Nephron progenitor cell (in vitro differentiated cells): ENCODE measurements at regions not wholly inside any gene's neighbourhood (a gene's known extent, or its start where the extent isn't known, plus 50 kb on each side); places are given as distances from the start of the nearest gene placed in this dataset.

Source experiments
- DNase-seq: peaks from one replicate; pipeline ENCODE4 v3.0.0; 2021
- H3K27ac Mint-ChIP-seq: 2 replicates; pipeline ENCODE4 v1.8.0; 2021; ENCODE audit warnings: mild to moderate bottlenecking, moderate library complexity, mixed read lengths
- H3K27me3 Mint-ChIP-seq: 2 replicates; pipeline ENCODE4 v1.8.0; 2021; ENCODE audit warnings: mild to moderate bottlenecking, low read depth, mixed read lengths; ENCODE audit not compliant: poor library complexity
- H3K36me3 Mint-ChIP-seq: 2 replicates; pipeline ENCODE4 v1.8.0; 2021; ENCODE audit warnings: low read depth, mixed read lengths
- H3K4me1 Mint-ChIP-seq: 2 replicates; pipeline ENCODE4 v1.8.0; 2021; ENCODE audit warnings: mixed read lengths
- H3K4me3 Mint-ChIP-seq: 2 replicates; pipeline ENCODE4 v1.8.0; 2021; ENCODE audit warnings: mild to moderate bottlenecking, moderate library complexity, mixed read lengths
- H3K9me3 Mint-ChIP-seq: 2 replicates; pipeline ENCODE4 v1.8.0; 2021; ENCODE audit warnings: mild to moderate bottlenecking, moderate library complexity, mixed read lengths
- CTCF ChIP-seq: fragments of 200-600 bp; sonication (generic); IDR thresholded peaks from 2 replicates; pipeline ENCODE4 v1.5.0; 2021; ENCODE audit warnings: antibody characterized with exemption

GRCh38 chr14:24721775-24722174, 87.8 kb upstream of the GZMB start:
- peaks cover 3% of the 10 kb centered on the region for H3K27me3 Mint-ChIP-seq
- H3K4me3 Mint-ChIP-seq = no peak overlapping the region
- DNase-seq = no peak
- no peaks in the 10 kb centered on the region for H3K4me1 Mint-ChIP-seq
- no peaks in the 10 kb centered on the region for H3K36me3 Mint-ChIP-seq
- H3K9me3 Mint-ChIP-seq = no peaks in the 10 kb centered on the region
- H3K27ac Mint-ChIP-seq = no peak overlapping the region
- no peak for TF ChIP-seq CTCF

- Mint-ChIP-seq H3K36me3 (no peaks in the 10 kb centered on the region), H3K4me3 (no peak overlapping the region), H3K27ac (no peak overlapping the region), H3K9me3 (no peaks in the 10 kb centered on the region), H3K4me1 (peaks cover 6% of the 10 kb centered on the region), H3K27me3 (peaks cover 4% of the 10 kb centered on the region)
- no peak for TF ChIP-seq CTCF
- DNase-seq = no peak
These were observed 81.2 kb upstream of the GZMB start for GRCh38 chr14:24715239-24715638.

- no peak for TF ChIP-seq CTCF
- H3K4me3 Mint-ChIP-seq = no peak overlapping the region
- H3K36me3 Mint-ChIP-seq = no peaks in the 10 kb centered on the region
- no peak for DNase-seq
- H3K27me3 Mint-ChIP-seq = peaks cover 4% of the 10 kb centered on the region
- peaks cover 6% of the 10 kb centered on the region for H3K4me1 Mint-ChIP-seq
- no peaks in the 10 kb centered on the region for H3K9me3 Mint-ChIP-seq
- no peak overlapping the region for H3K27ac Mint-ChIP-seq
These were observed 79.4 kb upstream of the GZMB start for GRCh38 chr14:24713404-24713803.

- no peaks in the 10 kb centered on the region for H3K36me3 Mint-ChIP-seq
- DNase-seq = no peak
- H3K4me1 Mint-ChIP-seq = peaks cover 6% of the 10 kb centered on the region
These were observed 78.9 kb upstream of the GZMB start for GRCh38 chr14:24712909-24713308.

GRCh38 chr14:24712374-24712773, 78.4 kb upstream of the GZMB start:
- H3K27me3 Mint-ChIP-seq = peaks cover 4% of the 10 kb centered on the region
- no peak for DNase-seq
- H3K36me3 Mint-ChIP-seq = no peaks in the 10 kb centered on the region
- H3K4me3 Mint-ChIP-seq = no peak overlapping the region
- H3K27ac Mint-ChIP-seq = no peak overlapping the region
- no peaks in the 10 kb centered on the region for H3K9me3 Mint-ChIP-seq
- H3K4me1 Mint-ChIP-seq = peaks cover 6% of the 10 kb centered on the region
- TF ChIP-seq CTCF = no peak

More at GRCh38 chr14:24712909-24713308, 78.9 kb upstream of the GZMB start:
- TF ChIP-seq CTCF = no peak
- H3K27ac Mint-ChIP-seq = no peak overlapping the region
- H3K4me3 Mint-ChIP-seq = no peak overlapping the region
- peaks cover 4% of the 10 kb centered on the region for H3K27me3 Mint-ChIP-seq
- no peaks in the 10 kb centered on the region for H3K9me3 Mint-ChIP-seq

- peak; percentile 68 for DNase-seq
- Mint-ChIP-seq H3K4me1 (peaks cover 6% of the 10 kb centered on the region), H3K36me3 (no peaks in the 10 kb centered on the region), H3K27ac (no peak overlapping the region), H3K9me3 (no peaks in the 10 kb centered on the region), H3K27me3 (peaks cover 4% of the 10 kb centered on the region), H3K4me3 (no peak overlapping the region)
- TF ChIP-seq CTCF = peak; percentile 83
These were observed 76.6 kb upstream of the GZMB start for GRCh38 chr14:24710403-24711112.
